ENCODE measurements at regions not wholly inside any gene's neighbourhood (a gene's known extent, or its start where the extent isn't known, plus 50 kb on each side); places are given as distances from the start of the nearest gene placed in this dataset.

GRCh38 chr7:56686276-56686859 is 445.9 kb downstream of the ZNF479 start:
- TF ChIP-seq, protein P1, sequence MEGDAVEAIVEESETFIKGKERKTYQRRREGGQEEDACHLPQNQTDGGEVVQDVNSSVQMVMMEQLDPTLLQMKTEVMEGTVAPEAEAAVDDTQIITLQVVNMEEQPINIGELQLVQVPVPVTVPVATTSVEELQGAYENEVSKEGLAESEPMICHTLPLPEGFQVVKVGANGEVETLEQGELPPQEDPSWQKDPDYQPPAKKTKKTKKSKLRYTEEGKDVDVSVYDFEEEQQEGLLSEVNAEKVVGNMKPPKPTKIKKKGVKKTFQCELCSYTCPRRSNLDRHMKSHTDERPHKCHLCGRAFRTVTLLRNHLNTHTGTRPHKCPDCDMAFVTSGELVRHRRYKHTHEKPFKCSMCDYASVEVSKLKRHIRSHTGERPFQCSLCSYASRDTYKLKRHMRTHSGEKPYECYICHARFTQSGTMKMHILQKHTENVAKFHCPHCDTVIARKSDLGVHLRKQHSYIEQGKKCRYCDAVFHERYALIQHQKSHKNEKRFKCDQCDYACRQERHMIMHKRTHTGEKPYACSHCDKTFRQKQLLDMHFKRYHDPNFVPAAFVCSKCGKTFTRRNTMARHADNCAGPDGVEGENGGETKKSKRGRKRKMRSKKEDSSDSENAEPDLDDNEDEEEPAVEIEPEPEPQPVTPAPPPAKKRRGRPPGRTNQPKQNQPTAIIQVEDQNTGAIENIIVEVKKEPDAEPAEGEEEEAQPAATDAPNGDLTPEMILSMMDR (IDR thresholded peaks at IDR 0.05), result no peak
- TF ChIP-seq POLR2A (IDR thresholded peaks at IDR 0.05), result no peak
